ENCODE measurements at regions not wholly inside any gene's neighbourhood (a gene's known extent, or its start where the extent isn't known, plus 50 kb on each side); places are given as distances from the start of the nearest gene placed in this dataset.
"Not testable (repeated sequence)": the region's sequence is repeated elsewhere in the genome, so short reads cannot be mapped to it uniquely, and the experiment has no call there.

GRCh38 chr11:24413391-24413790 is 83.5 kb upstream of the LUZP2 start:
- no peak overlapping the region for H3K27ac ChIP-seq
- H3K36me3 ChIP-seq = no peaks in the 10 kb centered on the region
- DNase-seq (no peak), ATAC-seq (no peak)
- H3K4me3 ChIP-seq = no peak overlapping the region
- intact Hi-C loops (cut with DNase I) = no loop called here
- WGBS (ENCODE audit: insufficient coverage, low coverage, low lambda C conversion rate, missing lambda C conversion rate) = 38% methylated on average over 1 of the region's 1 CpG
- TF ChIP-seq CTCF (IDR thresholded peaks at IDR 0.05) (no peak), POLR2A (IDR thresholded peaks at IDR 0.05) (no peak)
- no peaks in the 10 kb centered on the region for H3K9me3 ChIP-seq
- H3K27me3 ChIP-seq = no peaks in the 10 kb centered on the region
- no peaks in the 10 kb centered on the region for H3K4me1 ChIP-seq

DNA sequence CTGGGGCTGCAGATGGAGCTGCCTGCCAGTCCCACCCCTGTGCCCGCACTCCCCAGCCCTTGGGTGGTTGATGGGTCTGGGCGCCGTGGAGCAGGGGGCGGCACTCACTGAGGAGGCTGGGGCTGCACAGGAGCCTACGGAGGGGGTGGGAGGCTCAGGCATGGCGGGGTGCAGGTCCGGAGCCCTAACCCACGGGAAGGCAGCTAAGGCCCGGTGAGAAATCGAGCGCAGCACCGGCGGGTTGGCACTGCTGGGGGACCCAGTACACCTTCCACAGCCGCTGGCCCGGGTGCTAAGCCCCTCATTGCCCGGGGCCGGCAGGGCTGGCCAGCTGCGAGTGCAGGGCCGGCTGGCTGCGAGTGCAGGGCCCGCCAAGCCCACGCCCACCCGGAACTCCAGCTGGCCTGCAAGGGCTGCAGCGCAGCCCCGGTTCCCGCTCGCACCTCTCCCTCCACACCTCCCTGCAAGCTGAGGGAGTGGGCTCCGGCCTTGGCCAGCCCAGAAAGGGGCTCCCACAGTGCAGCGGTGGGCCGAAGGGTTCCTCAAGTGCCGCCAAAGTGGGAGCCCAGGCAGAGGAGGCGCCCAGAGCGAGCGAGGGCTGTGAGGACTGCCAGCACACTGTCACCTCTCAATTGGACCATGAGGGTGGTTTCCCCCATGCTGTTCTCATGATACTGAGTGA is 80.8 kb upstream of the LUZP2 start:
- WGBS (ENCODE audit: insufficient coverage, low coverage, low lambda C conversion rate, missing lambda C conversion rate) = no CpG with 5 or more reads among the region's 34 CpGs
- peak in 2 of 3 donors; percentile 26 to 46 for DNase-seq

DNA sequence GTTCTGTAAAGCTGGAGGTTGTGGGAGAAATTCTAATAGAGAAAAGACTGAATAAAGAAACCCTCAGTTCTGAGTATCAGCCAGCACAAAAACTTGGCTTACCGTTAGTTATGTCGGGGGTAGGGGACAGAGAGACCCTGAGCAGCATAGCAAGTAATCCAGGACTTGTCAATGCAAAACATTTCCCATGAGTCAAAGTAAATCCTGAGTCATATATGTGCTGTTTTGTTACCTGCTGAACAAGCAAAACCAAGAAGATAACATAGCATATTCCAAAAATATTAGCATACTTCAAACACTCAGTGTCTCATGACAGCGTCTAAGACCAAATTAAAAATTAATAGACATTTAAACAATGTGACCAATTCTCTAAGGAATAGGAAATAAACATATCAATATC is 75.1 kb upstream of the LUZP2 start:
- H3K27ac ChIP-seq = no peak overlapping the region
- no peaks in the 10 kb centered on the region for H3K36me3 ChIP-seq
- intact Hi-C loops (cut with DNase I) = no loop called here
- H3K4me1 ChIP-seq = no peaks in the 10 kb centered on the region
- DNase-seq (no peak), ATAC-seq (no peak)
- no peak overlapping the region for H3K4me3 ChIP-seq
- H3K27me3 ChIP-seq = no peaks in the 10 kb centered on the region
- H3K9me3 ChIP-seq = no peaks in the 10 kb centered on the region
- TF ChIP-seq CTCF (IDR thresholded peaks at IDR 0.05) = no peak
- no peak for TF ChIP-seq POLR2A (IDR thresholded peaks at IDR 0.05)
- WGBS (ENCODE audit: insufficient coverage, low coverage, low lambda C conversion rate, missing lambda C conversion rate) = 48% methylated on average over 3 of the region's 3 CpGs

More for the DNA sequence above, 80.8 kb upstream of the LUZP2 start:
- H3K27me3 ChIP-seq; H3K27ac ChIP-seq; H3K9me3 ChIP-seq; H3K4me3 ChIP-seq; H3K4me1 ChIP-seq; ATAC-seq; H3K36me3 ChIP-seq; intact Hi-C loops (cut with DNase I): not testable (repeated sequence)

- no peak overlapping the region for H3K4me3 ChIP-seq
Observed at GRCh38 chr11:24422376-24422775, 74.5 kb upstream of the LUZP2 start.

GRCh38 chr11:24437123-24437522 is 59.7 kb upstream of the LUZP2 start:
- intact Hi-C loops (cut with DNase I) = no loop called here
- no peaks in the 10 kb centered on the region for H3K9me3 ChIP-seq
- ATAC-seq (no peak), DNase-seq (no peak)
- H3K27ac ChIP-seq = no peak overlapping the region
- H3K4me1 ChIP-seq = no peaks in the 10 kb centered on the region
- 60% methylated on average over 4 of the region's 4 CpGs for WGBS (ENCODE audit: insufficient coverage, low coverage, low lambda C conversion rate, missing lambda C conversion rate)
- no peak overlapping the region for H3K4me3 ChIP-seq
- TF ChIP-seq CTCF (IDR thresholded peaks at IDR 0.05) (no peak), POLR2A (IDR thresholded peaks at IDR 0.05) (no peak)
- H3K27me3 ChIP-seq = no peaks in the 10 kb centered on the region
- H3K36me3 ChIP-seq = no peaks in the 10 kb centered on the region

More at GRCh38 chr11:24422376-24422775, 74.5 kb upstream of the LUZP2 start:
- DNase-seq (no peak), ATAC-seq (no peak)
- no peaks in the 10 kb centered on the region for H3K36me3 ChIP-seq
- 0% methylated on average over 1 of the region's 1 CpG for WGBS (ENCODE audit: insufficient coverage, low coverage, low lambda C conversion rate, missing lambda C conversion rate)
- TF ChIP-seq CTCF (IDR thresholded peaks at IDR 0.05) = no peak
- no peak for TF ChIP-seq POLR2A (IDR thresholded peaks at IDR 0.05)
- H3K27ac ChIP-seq = no peak overlapping the region
- no peaks in the 10 kb centered on the region for H3K4me1 ChIP-seq
- intact Hi-C loops (cut with DNase I) = no loop called here
- H3K27me3 ChIP-seq = no peaks in the 10 kb centered on the region
- no peaks in the 10 kb centered on the region for H3K9me3 ChIP-seq

Small RNA genes in the stretch of these regions (microRNA-seq; reads per million reads assigned to microRNA genes)
- gene MIR8054 = 0 reads per million in 2 donors

Small RNA genes in the stretch of these regions (small RNA-seq; reads per million reads assigned to genes)
- gene AC100767.1 (0 reads per million in 2 experiments), gene MIR8054 (0 reads per million in 2 experiments), gene RNU6-783P (0 reads per million in 2 experiments)
